GM12878 (cell line): ENCODE measurements at regions not wholly inside any gene's neighbourhood (a gene's known extent, or its start where the extent isn't known, plus 50 kb on each side); places are given as distances from the start of the nearest gene placed in this dataset.

Source experiments
- ATAC-seq: fragments of 200-7000 bp; cut with Tn5 transposase; 3 replicates; pipeline ENCODE4 v1.9.1; 2020; ENCODE audit warnings: mild to moderate bottlenecking, moderate library complexity
- BruUV-seq: library from RNA; stranded (reverse); fragments of 400-500 nt; replicated peaks from 2 replicates; lab custom pipeline; 2021; lab: Mats Ljungman, UMichigan
- CTCF ChIA-PET: fragments of 300-600 bp; sonication (Branson Sonifier 250); formaldehyde crosslinking; extraction: SDS; loops from one replicate; lab custom pipeline; 2021; ENCODE audit warnings: inconsistent platforms; lab: Yijun Ruan, JAX
- POLR2A ChIA-PET: fragments of 350-600 bp; formaldehyde crosslinking; extraction: SDS; loops from one replicate; lab custom pipeline; 2021; ENCODE audit warnings: inconsistent platforms; lab: Charles Lee
- RAD21 ChIA-PET: fragments of 300-600 bp; sonication (Branson Sonifier 250); formaldehyde crosslinking; loops from one replicate; lab custom pipeline; 2023; ENCODE audit warnings: antibody characterized with exemption; ENCODE audit not compliant: unreplicated experiment; lab: Charles Lee
- SMC1A ChIA-PET: fragments of 300-600 bp; sonication (Branson Sonifier 250); formaldehyde crosslinking; loops from one replicate; lab custom pipeline; 2023; ENCODE audit not compliant: unreplicated experiment, uncharacterized antibody; lab: Charles Lee
- DNase-seq: peaks from one replicate; pipeline ENCODE4 v3.0.0-alpha.2; 2011; ENCODE audit warnings: low read depth, low spot score
- FAIRE-seq: peaks from 3 replicates; lab custom pipeline; 2011; peaks lifted over from hg19 to GRCh38; lab: Jason Lieb, UNC
- H2AFZ ChIP-seq: 2 replicates; pipeline ENCODE4 v1.6.0; 2011; ENCODE audit warnings: low read depth, low read length, control low read depth; ENCODE audit not compliant: control insufficient read depth
- H3K27ac ChIP-seq: 2 replicates; pipeline ENCODE4 v1.5.1; 2011; ENCODE audit warnings: control low read depth; ENCODE audit not compliant: control insufficient read depth, insufficient read depth
- H3K27me3 ChIP-seq, 2 experiments: replicated peaks in 1 of 2; 2 replicates each; pipeline versions ENCODE4 v1.6.0 to v1.6.1; 2011; ENCODE audit warnings: low read length in 1 of 2; ENCODE audit not compliant: control insufficient read depth in 2 of 2, insufficient read depth in 2 of 2
- H3K36me3 ChIP-seq, 2 experiments: 2 replicates each; pipeline ENCODE4 v1.5.1; 2011; ENCODE audit warnings: low read length in 1 of 2; ENCODE audit not compliant: control insufficient read depth in 2 of 2, insufficient read depth in 2 of 2
- H3K4me1 ChIP-seq: 2 replicates; pipeline ENCODE4 v1.6.1; 2011; ENCODE audit warnings: mild to moderate bottlenecking, low read length, moderate library complexity, mixed read lengths; ENCODE audit not compliant: control insufficient read depth, insufficient read depth
- H3K4me2 ChIP-seq: 2 replicates; pipeline ENCODE4 v1.6.0; 2011; ENCODE audit warnings: control low read depth; ENCODE audit not compliant: control insufficient read depth, insufficient read depth
- H3K4me3 ChIP-seq: fragments of 200-600 bp; sonication (generic); 2 replicates; pipeline ENCODE4 v1.5.1; 2016
- H3K79me2 ChIP-seq: 2 replicates; pipeline ENCODE4 v1.6.0; 2011; ENCODE audit warnings: low read length; ENCODE audit not compliant: control insufficient read depth, insufficient read depth
- H3K9ac ChIP-seq: 2 replicates; pipeline ENCODE4 v1.8.0; 2011; ENCODE audit warnings: low read length, control low read depth, mixed read lengths; ENCODE audit not compliant: control insufficient read depth, insufficient read depth
- H3K9me3 ChIP-seq: replicated peaks from 3 replicates; pipeline ENCODE4 v1.5.1; 2011; ENCODE audit warnings: mild to moderate bottlenecking, low read length; ENCODE audit not compliant: control insufficient read depth, insufficient read depth
- H4K20me1 ChIP-seq: 2 replicates; pipeline ENCODE4 v1.6.0; 2011; ENCODE audit not compliant: control insufficient read depth, insufficient read depth
- ATF7 ChIP-seq: fragments of 450-650 bp; IDR thresholded peaks from 2 replicates; pipeline ENCODE4 v1.6.1; 2016; ENCODE audit warnings: low read depth, mild to moderate bottlenecking
- HDAC2 ChIP-seq: fragments of 200-600 bp; sonication (generic); IDR thresholded peaks from 2 replicates; pipeline ENCODE4 v1.6.1; 2017
- LARP7 ChIP-seq: fragments of 450-650 bp; IDR thresholded peaks from 2 replicates; pipeline ENCODE4 v1.6.1; 2017; ENCODE audit warnings: mild to moderate bottlenecking
- NRF1 ChIP-seq: conservative IDR thresholded peaks from 2 replicates; pipeline ENCODE4 v1.6.1; 2011; ENCODE audit warnings: mild to moderate bottlenecking, low read depth, low read length, improper control_type of control experiment
- PAX8 ChIP-seq: fragments of 450-650 bp; IDR thresholded peaks from 2 replicates; pipeline ENCODE4 v1.6.1; 2017; ENCODE audit warnings: mild to moderate bottlenecking, moderate library complexity
- POLR2A ChIP-seq: IDR thresholded peaks from 2 replicates; pipeline ENCODE4 v1.6.1; 2011; ENCODE audit warnings: low read depth, mild to moderate bottlenecking, low read length
- SREBF2 ChIP-seq: IDR thresholded peaks from 2 replicates; pipeline ENCODE4 v1.6.1; 2012; ENCODE audit warnings: mild to moderate bottlenecking, low read length
- WGBS: methylation state at CpG from one replicate; pipeline ENCODE4 v1.1.6; 2016; ENCODE audit warnings: low lambda C conversion rate; ENCODE audit not compliant: insufficient replicate concordance, insufficient coverage; ENCODE audit errors: missing lambda C conversion rate; 5-methylcytosine and 5-hydroxymethylcytosine counted together
- in situ Hi-C: fragments of 300-500 bp; cut with MboI; formaldehyde crosslinking; loops from 9 replicates; pipeline ENCODE4 v1.14.3; 2018; ENCODE audit warnings: mixed read lengths
- intact Hi-C: fragments of 100-400 bp; cut with micrococcal nuclease; formaldehyde crosslinking; loops from one replicate; pipeline ENCODE4 v1.14.2; 2022; ENCODE audit not compliant: unreplicated experiment
- TF ChIP-seq, protein P1 (sequence below): IDR thresholded peaks from 2 replicates; pipeline ENCODE4 v1.6.1; 2012; ENCODE audit warnings: low read depth, low read length, improper control_type of control experiment
- TF ChIP-seq, protein P2 (sequence below): fragments of 450-650 bp; IDR thresholded peaks from 2 replicates; pipeline ENCODE4 v1.6.1; 2014; ENCODE audit warnings: mild to moderate bottlenecking
- TF ChIP-seq, protein P3 (sequence below): fragments of 450-650 bp; IDR thresholded peaks from 2 replicates; pipeline ENCODE4 v1.6.1; 2017; ENCODE audit warnings: mild to moderate bottlenecking, moderate library complexity
- TF ChIP-seq, protein P4 (sequence below): IDR thresholded peaks from 2 replicates; pipeline ENCODE4 v1.6.1; 2011; ENCODE audit warnings: mild to moderate bottlenecking, low read depth, low read length, moderate library complexity; ENCODE audit not compliant: insufficient replicate concordance
- TF ChIP-seq, protein P5 (sequence below): fragments of 450-650 bp; IDR thresholded peaks from 2 replicates; pipeline ENCODE4 v1.6.1; 2017; ENCODE audit warnings: mild to moderate bottlenecking, moderate library complexity
- TF ChIP-seq, protein P6 (sequence below): IDR thresholded peaks from 2 replicates; pipeline ENCODE4 v1.6.1; 2012; ENCODE audit warnings: low read depth, low read length, improper control_type of control experiment

DNA sequence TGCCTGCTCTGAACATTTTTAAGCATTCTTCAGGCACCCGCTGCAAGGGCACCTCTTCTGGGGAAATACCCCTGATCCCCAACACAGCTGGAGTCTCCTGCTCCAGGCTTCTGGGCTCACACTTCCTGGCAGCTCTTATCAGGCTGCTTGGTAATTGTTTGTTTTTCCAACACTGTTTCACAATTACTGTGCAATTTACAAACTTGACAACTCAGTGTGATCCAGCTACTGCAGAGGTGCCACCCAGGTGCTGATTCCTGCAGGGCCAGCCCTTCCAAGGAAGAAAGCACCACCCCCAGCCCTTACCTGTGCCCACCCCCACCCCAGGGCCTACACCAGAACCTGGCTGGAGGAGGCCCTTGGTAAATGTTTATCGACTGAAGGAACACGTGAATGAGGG lies 66.5 kb downstream of the MAGEF1 start:
- Histone ChIP-seq H4K20me1 (no peaks in the 10 kb centered on the region), H3K79me2 (no peaks in the 10 kb centered on the region), H3K27me3 (no peaks in the 10 kb centered on the region; a peak in 1 of 4 replicates), H3K9me3 (no peaks in the 10 kb centered on the region), H3K4me2 (no peak overlapping the region), H3K4me3 (no peak overlapping the region), H3K4me1 (no peaks in the 10 kb centered on the region), H3K27ac (no peak overlapping the region), H2AFZ (no peak overlapping the region), H3K36me3 (no peaks in the 10 kb centered on the region), H3K9ac (no peak overlapping the region)
- FAIRE-seq (no peak), ATAC-seq (no peak), DNase-seq (no peak)
- WGBS = 40% methylated on average over 3 of the region's 3 CpGs
- ChIA-PET RAD21 (no interaction called here), CTCF (no interaction called here), SMC1A (no interaction called here), POLR2A (no interaction called here)
- intact Hi-C loops (no loop called here), in situ Hi-C loops (no loop called here)
- BruUV-seq = no TSS peak
- no peak for TF ChIP-seq PAX8
- TF ChIP-seq SREBF2 = no peak
- TF ChIP-seq, protein P1, sequence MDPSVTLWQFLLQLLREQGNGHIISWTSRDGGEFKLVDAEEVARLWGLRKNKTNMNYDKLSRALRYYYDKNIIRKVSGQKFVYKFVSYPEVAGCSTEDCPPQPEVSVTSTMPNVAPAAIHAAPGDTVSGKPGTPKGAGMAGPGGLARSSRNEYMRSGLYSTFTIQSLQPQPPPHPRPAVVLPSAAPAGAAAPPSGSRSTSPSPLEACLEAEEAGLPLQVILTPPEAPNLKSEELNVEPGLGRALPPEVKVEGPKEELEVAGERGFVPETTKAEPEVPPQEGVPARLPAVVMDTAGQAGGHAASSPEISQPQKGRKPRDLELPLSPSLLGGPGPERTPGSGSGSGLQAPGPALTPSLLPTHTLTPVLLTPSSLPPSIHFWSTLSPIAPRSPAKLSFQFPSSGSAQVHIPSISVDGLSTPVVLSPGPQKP = no peak
- TF ChIP-seq, protein P2, sequence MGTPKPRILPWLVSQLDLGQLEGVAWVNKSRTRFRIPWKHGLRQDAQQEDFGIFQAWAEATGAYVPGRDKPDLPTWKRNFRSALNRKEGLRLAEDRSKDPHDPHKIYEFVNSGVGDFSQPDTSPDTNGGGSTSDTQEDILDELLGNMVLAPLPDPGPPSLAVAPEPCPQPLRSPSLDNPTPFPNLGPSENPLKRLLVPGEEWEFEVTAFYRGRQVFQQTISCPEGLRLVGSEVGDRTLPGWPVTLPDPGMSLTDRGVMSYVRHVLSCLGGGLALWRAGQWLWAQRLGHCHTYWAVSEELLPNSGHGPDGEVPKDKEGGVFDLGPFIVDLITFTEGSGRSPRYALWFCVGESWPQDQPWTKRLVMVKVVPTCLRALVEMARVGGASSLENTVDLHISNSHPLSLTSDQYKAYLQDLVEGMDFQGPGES = no peak
- TF ChIP-seq, protein P3, sequence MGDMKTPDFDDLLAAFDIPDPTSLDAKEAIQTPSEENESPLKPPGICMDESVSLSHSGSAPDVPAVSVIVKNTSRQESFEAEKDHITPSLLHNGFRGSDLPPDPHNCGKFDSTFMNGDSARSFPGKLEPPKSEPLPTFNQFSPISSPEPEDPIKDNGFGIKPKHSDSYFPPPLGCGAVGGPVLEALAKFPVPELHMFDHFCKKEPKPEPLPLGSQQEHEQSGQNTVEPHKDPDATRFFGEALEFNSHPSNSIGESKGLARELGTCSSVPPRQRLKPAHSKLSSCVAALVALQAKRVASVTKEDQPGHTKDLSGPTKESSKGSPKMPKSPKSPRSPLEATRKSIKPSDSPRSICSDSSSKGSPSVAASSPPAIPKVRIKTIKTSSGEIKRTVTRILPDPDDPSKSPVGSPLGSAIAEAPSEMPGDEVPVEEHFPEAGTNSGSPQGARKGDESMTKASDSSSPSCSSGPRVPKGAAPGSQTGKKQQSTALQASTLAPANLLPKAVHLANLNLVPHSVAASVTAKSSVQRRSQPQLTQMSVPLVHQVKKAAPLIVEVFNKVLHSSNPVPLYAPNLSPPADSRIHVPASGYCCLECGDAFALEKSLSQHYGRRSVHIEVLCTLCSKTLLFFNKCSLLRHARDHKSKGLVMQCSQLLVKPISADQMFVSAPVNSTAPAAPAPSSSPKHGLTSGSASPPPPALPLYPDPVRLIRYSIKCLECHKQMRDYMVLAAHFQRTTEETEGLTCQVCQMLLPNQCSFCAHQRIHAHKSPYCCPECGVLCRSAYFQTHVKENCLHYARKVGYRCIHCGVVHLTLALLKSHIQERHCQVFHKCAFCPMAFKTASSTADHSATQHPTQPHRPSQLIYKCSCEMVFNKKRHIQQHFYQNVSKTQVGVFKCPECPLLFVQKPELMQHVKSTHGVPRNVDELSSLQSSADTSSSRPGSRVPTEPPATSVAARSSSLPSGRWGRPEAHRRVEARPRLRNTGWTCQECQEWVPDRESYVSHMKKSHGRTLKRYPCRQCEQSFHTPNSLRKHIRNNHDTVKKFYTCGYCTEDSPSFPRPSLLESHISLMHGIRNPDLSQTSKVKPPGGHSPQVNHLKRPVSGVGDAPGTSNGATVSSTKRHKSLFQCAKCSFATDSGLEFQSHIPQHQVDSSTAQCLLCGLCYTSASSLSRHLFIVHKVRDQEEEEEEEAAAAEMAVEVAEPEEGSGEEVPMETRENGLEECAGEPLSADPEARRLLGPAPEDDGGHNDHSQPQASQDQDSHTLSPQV = no peak
- TF ChIP-seq, protein P4, sequence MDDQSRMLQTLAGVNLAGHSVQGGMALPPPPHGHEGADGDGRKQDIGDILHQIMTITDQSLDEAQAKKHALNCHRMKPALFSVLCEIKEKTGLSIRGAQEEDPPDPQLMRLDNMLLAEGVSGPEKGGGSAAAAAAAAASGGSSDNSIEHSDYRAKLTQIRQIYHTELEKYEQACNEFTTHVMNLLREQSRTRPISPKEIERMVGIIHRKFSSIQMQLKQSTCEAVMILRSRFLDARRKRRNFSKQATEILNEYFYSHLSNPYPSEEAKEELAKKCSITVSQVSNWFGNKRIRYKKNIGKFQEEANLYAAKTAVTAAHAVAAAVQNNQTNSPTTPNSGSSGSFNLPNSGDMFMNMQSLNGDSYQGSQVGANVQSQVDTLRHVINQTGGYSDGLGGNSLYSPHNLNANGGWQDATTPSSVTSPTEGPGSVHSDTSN = no peak
- no peak for TF ChIP-seq NRF1
- TF ChIP-seq ATF7 = no peak
- TF ChIP-seq, protein P5, sequence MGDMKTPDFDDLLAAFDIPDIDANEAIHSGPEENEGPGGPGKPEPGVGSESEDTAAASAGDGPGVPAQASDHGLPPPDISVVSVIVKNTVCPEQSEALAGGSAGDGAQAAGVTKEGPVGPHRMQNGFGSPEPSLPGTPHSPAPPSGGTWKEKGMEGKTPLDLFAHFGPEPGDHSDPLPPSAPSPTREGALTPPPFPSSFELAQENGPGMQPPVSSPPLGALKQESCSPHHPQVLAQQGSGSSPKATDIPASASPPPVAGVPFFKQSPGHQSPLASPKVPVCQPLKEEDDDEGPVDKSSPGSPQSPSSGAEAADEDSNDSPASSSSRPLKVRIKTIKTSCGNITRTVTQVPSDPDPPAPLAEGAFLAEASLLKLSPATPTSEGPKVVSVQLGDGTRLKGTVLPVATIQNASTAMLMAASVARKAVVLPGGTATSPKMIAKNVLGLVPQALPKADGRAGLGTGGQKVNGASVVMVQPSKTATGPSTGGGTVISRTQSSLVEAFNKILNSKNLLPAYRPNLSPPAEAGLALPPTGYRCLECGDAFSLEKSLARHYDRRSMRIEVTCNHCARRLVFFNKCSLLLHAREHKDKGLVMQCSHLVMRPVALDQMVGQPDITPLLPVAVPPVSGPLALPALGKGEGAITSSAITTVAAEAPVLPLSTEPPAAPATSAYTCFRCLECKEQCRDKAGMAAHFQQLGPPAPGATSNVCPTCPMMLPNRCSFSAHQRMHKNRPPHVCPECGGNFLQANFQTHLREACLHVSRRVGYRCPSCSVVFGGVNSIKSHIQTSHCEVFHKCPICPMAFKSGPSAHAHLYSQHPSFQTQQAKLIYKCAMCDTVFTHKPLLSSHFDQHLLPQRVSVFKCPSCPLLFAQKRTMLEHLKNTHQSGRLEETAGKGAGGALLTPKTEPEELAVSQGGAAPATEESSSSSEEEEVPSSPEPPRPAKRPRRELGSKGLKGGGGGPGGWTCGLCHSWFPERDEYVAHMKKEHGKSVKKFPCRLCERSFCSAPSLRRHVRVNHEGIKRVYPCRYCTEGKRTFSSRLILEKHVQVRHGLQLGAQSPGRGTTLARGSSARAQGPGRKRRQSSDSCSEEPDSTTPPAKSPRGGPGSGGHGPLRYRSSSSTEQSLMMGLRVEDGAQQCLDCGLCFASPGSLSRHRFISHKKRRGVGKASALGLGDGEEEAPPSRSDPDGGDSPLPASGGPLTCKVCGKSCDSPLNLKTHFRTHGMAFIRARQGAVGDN = no peak
- TF ChIP-seq POLR2A = no peak
- TF ChIP-seq, protein P6, sequence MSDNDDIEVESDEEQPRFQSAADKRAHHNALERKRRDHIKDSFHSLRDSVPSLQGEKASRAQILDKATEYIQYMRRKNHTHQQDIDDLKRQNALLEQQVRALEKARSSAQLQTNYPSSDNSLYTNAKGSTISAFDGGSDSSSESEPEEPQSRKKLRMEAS = no peak
- no peak for TF ChIP-seq HDAC2
- no peak for TF ChIP-seq LARP7
